Keratinocyte (primary cell): ENCODE measurements at regions not wholly inside any gene's neighbourhood (a gene's known extent, or its start where the extent isn't known, plus 50 kb on each side); places are given as distances from the start of the nearest gene placed in this dataset.

Source experiments
- DNase-seq: peaks from one replicate; pipeline ENCODE4 v3.0.0-alpha.2; 2011; ENCODE audit warnings: low read depth, missing footprints, low spot score
- FAIRE-seq: peaks from 2 replicates; lab custom pipeline; 2011; peaks lifted over from hg19 to GRCh38; lab: Jason Lieb, UNC
- H2AFZ ChIP-seq: 2 replicates; pipeline ENCODE4 v1.6.0; 2012; ENCODE audit warnings: low read length, control low read depth, inconsistent platforms; ENCODE audit not compliant: control insufficient read depth
- H3K27ac ChIP-seq: 2 replicates; pipeline ENCODE4 v1.5.1; 2011; ENCODE audit warnings: low read length; ENCODE audit not compliant: control insufficient read depth, insufficient read depth
- H3K27me3 ChIP-seq: 3 replicates; pipeline ENCODE4 v1.6.0; 2011; ENCODE audit warnings: low read length; ENCODE audit not compliant: control insufficient read depth, insufficient read depth; ENCODE audit errors: extremely low read depth
- H3K36me3 ChIP-seq, 2 experiments: 2 replicates in 1 of 2; 3 replicates in 1 of 2; pipeline ENCODE4 v1.5.1; 2011; ENCODE audit warnings: low read length in 2 of 2, mild to moderate bottlenecking in 1 of 2; ENCODE audit not compliant: control insufficient read depth in 2 of 2, insufficient read depth in 2 of 2; ENCODE audit errors: extremely low read depth in 1 of 2
- H3K4me1 ChIP-seq: 3 replicates; pipeline ENCODE4 v1.5.1; 2011; ENCODE audit warnings: low read length; ENCODE audit not compliant: control insufficient read depth, insufficient read depth; ENCODE audit errors: extremely low read depth
- H3K4me2 ChIP-seq: 3 replicates; pipeline ENCODE4 v1.6.0; 2011; ENCODE audit warnings: low read depth, low read length; ENCODE audit not compliant: control insufficient read depth, insufficient read depth; ENCODE audit errors: extremely low read depth
- H3K4me3 ChIP-seq, 3 experiments: fragments of 200-600 bp in 1 of 3; sonication (generic) in 1 of 3; 2 replicates in 2 of 3; 3 replicates in 1 of 3; pipeline ENCODE4 v1.5.1; 2011 to 2016; ENCODE audit warnings: low read length in 3 of 3, mild to moderate bottlenecking in 3 of 3, control low read depth in 2 of 3, inconsistent platforms in 1 of 3, low read depth in 1 of 3, mixed read lengths in 1 of 3, mixed run types in 1 of 3, moderate library complexity in 1 of 3; ENCODE audit not compliant: control insufficient read depth in 2 of 3, insufficient read depth in 2 of 3; ENCODE audit errors: extremely low read depth in 1 of 3
- H3K79me2 ChIP-seq: 2 replicates; pipeline ENCODE4 v1.6.0; 2012; ENCODE audit warnings: low read length; ENCODE audit not compliant: control insufficient read depth, insufficient read depth
- H3K9ac ChIP-seq: 3 replicates; pipeline ENCODE4 v1.6.0; 2011; ENCODE audit warnings: low read length; ENCODE audit not compliant: control insufficient read depth, insufficient read depth; ENCODE audit errors: extremely low read depth
- H3K9me1 ChIP-seq: 3 replicates; pipeline ENCODE4 v1.6.0; 2011; ENCODE audit warnings: low read length; ENCODE audit not compliant: control insufficient read depth, insufficient read depth; ENCODE audit errors: extremely low read depth
- H3K9me3 ChIP-seq: 2 replicates; pipeline ENCODE4 v1.5.1; 2012; ENCODE audit warnings: low read depth, low read length; ENCODE audit not compliant: control insufficient read depth
- H4K20me1 ChIP-seq: 3 replicates; pipeline ENCODE4 v1.6.0; 2011; ENCODE audit warnings: low read length; ENCODE audit not compliant: control insufficient read depth, insufficient read depth; ENCODE audit errors: extremely low read depth
- EZH2 ChIP-seq: IDR thresholded peaks from one replicate; pipeline ENCODE4 v1.6.1; 2012; ENCODE audit warnings: inconsistent platforms, mild to moderate bottlenecking, low read length, moderate library complexity
- dilution Hi-C: fragments of 300-500 bp; cut with MboI; formaldehyde crosslinking; loops from one replicate; pipeline ENCODE4 v1.7.0; 2020; ENCODE audit warnings: low sequenced_read_pairs; ENCODE audit not compliant: extremely low pct_ligation_motif_present
- TF ChIP-seq, protein P1 (sequence below), 3 experiments: IDR thresholded peaks in 1 of 3; conservative IDR thresholded peaks in 1 of 3; optimal IDR thresholded peaks in 1 of 3; 2 replicates in 2 of 3; 3 replicates in 1 of 3; pipeline versions ENCODE3 to v1.5.1; 2011; ENCODE audit warnings: low read length in 3 of 3, mild to moderate bottlenecking in 3 of 3, moderate library complexity in 2 of 3, control low read depth in 1 of 3, inconsistent platforms in 1 of 3; ENCODE audit not compliant: insufficient read depth in 2 of 3; ENCODE audit errors: extremely low read depth in 1 of 3

DNA sequence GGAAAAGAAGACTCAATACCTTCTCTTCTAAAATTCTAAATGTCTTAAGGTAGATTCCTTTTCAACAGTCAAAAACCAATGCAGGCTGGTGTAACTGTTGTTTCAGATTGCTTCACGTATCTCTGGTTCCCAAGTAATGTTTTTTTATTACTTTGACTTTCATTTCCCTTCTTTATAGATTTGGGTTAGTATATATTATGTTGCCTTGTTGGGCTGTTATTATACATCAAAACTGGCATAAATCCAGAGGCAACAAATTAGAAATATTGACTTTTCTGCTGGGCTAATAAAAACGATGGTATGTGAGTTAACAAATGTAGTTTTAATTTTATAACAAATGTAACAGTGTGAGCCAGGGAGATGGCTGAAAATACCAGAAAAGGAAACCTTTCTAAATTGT, 444.7 kb upstream of the TENM3 start:
- FAIRE-seq (no peak), DNase-seq (no peak)
- Histone ChIP-seq H3K9ac (no peak overlapping the region), H3K4me3 (no peak overlapping the region), H3K79me2 (no peaks in the 10 kb centered on the region), H3K27ac (no peak overlapping the region), H3K9me3 (peaks cover 3% of the 10 kb centered on the region), H3K36me3 (no peaks in the 10 kb centered on the region), H2AFZ (no peak overlapping the region), H4K20me1 (no peaks in the 10 kb centered on the region), H3K9me1 (no peaks in the 10 kb centered on the region), H3K4me2 (no peak overlapping the region), H3K27me3 (no peaks in the 10 kb centered on the region), H3K4me1 (peaks cover 11% of the 10 kb centered on the region)
- dilution Hi-C loops = no loop called here
- TF ChIP-seq, protein P1, sequence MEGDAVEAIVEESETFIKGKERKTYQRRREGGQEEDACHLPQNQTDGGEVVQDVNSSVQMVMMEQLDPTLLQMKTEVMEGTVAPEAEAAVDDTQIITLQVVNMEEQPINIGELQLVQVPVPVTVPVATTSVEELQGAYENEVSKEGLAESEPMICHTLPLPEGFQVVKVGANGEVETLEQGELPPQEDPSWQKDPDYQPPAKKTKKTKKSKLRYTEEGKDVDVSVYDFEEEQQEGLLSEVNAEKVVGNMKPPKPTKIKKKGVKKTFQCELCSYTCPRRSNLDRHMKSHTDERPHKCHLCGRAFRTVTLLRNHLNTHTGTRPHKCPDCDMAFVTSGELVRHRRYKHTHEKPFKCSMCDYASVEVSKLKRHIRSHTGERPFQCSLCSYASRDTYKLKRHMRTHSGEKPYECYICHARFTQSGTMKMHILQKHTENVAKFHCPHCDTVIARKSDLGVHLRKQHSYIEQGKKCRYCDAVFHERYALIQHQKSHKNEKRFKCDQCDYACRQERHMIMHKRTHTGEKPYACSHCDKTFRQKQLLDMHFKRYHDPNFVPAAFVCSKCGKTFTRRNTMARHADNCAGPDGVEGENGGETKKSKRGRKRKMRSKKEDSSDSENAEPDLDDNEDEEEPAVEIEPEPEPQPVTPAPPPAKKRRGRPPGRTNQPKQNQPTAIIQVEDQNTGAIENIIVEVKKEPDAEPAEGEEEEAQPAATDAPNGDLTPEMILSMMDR (optimal IDR thresholded peaks at IDR 0.05 in 1 of 3, IDR thresholded peaks at IDR 0.05 in 1 of 3, conservative IDR thresholded peaks at IDR 0.05 in 1 of 3; ENCODE audit: extremely low read depth in 1 of 3, insufficient read depth in 2 of 3, low read length in 3 of 3) = no peak
- TF ChIP-seq EZH2 = no peak

DNA sequence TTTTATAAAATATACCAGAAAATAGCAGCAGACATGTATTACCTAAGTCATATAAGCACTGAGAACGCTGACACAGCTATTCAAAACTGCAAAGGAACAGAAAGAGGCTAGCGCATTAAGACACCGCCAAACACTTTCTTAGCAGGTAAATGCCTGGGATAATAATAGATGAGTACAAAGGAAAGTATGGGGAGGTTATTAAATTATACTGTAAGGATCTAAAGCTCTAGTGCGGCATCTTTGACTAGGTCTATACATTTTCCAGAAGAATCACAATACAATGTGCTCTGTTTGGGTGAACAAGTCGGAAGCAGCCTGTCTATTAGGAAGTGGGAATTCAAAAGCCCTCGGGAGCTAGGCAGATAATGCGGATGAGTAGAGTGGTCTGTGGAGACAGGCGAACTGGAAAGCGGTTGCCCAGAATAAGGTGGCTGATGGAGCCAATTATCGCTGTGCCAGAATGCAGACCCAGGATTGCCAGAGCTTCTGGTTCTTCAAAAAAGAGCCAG, 443.6 kb upstream of the TENM3 start:
- Histone ChIP-seq H3K9me3 (peaks cover 3% of the 10 kb centered on the region), H3K4me3 (no peak overlapping the region), H3K9me1 (no peaks in the 10 kb centered on the region), H4K20me1 (no peaks in the 10 kb centered on the region), H3K36me3 (no peaks in the 10 kb centered on the region), H3K4me1 (peaks cover 11% of the 10 kb centered on the region), H3K4me2 (no peak overlapping the region), H2AFZ (no peak overlapping the region), H3K27ac (no peak overlapping the region), H3K79me2 (no peaks in the 10 kb centered on the region), H3K9ac (no peak overlapping the region), H3K27me3 (no peaks in the 10 kb centered on the region)
- dilution Hi-C loops = no loop called here
- DNase-seq = no peak
- no peak for FAIRE-seq
- TF ChIP-seq EZH2 = no peak
- TF ChIP-seq, protein P1 (optimal IDR thresholded peaks at IDR 0.05 in 1 of 3, IDR thresholded peaks at IDR 0.05 in 1 of 3, conservative IDR thresholded peaks at IDR 0.05 in 1 of 3; ENCODE audit: extremely low read depth in 1 of 3, insufficient read depth in 2 of 3, low read length in 3 of 3) = no peak
